Fibroblast of lung (primary cell): ENCODE measurements at regions not wholly inside any gene's neighbourhood (a gene's known extent, or its start where the extent isn't known, plus 50 kb on each side); places are given as distances from the start of the nearest gene placed in this dataset.
A peak's percentile ranks its signal among the peaks of the same experiment; 100 is the strongest.
"Not testable (repeated sequence)": the region's sequence is repeated elsewhere in the genome, so short reads cannot be mapped to it uniquely, and the experiment has no call there.

Experiments used
- DNase-seq, 2 donors: peaks; one replicate each; pipeline versions ENCODE4 v3.0.0 to v3.0.0-alpha.2; 2010; ENCODE audit warnings: low read depth in 2 of 2
- H2AFZ ChIP-seq: 2 replicates; pipeline ENCODE4 v1.5.1; 2012; ENCODE audit warnings: low read length, control low read depth, inconsistent platforms
- H3K27ac ChIP-seq: 2 replicates; pipeline ENCODE4 v1.5.1; 2011; ENCODE audit warnings: low read length, control low read depth; ENCODE audit not compliant: insufficient read depth
- H3K27me3 ChIP-seq: 2 replicates; pipeline ENCODE4 v1.5.1; 2011; ENCODE audit warnings: mild to moderate bottlenecking, low read length; ENCODE audit not compliant: control insufficient read depth, insufficient read depth
- H3K36me3 ChIP-seq: 2 replicates; pipeline ENCODE4 v1.5.1; 2011; ENCODE audit warnings: low read length; ENCODE audit not compliant: control insufficient read depth, insufficient read depth
- H3K4me1 ChIP-seq: 2 replicates; pipeline ENCODE4 v1.5.1; 2011; ENCODE audit warnings: low read length; ENCODE audit not compliant: control insufficient read depth, insufficient read depth; ENCODE audit errors: extremely low read depth
- H3K4me2 ChIP-seq: 2 replicates; pipeline ENCODE4 v1.5.1; 2011; ENCODE audit warnings: low read length, control low read depth; ENCODE audit not compliant: insufficient read depth; ENCODE audit errors: extremely low read depth
- H3K4me3 ChIP-seq, 4 experiments: fragments of 200-600 bp in 1 of 4; sonication (generic) in 1 of 4; replicated peaks in 1 of 4; 2 replicates each; pipeline ENCODE4 v1.5.1; 2011 to 2016; ENCODE audit warnings: low read length in 4 of 4, low read depth in 3 of 4, mild to moderate bottlenecking in 3 of 4, control low read depth in 2 of 4, inconsistent platforms in 1 of 4, mixed read lengths in 1 of 4; ENCODE audit not compliant: insufficient read depth in 1 of 4; ENCODE audit errors: control extremely low read depth in 1 of 4
- H3K79me2 ChIP-seq: 2 replicates; pipeline ENCODE4 v1.5.1; 2012; ENCODE audit warnings: mild to moderate bottlenecking, low read length, inconsistent platforms; ENCODE audit not compliant: control insufficient read depth, insufficient read depth
- H3K9ac ChIP-seq: 2 replicates; pipeline ENCODE4 v1.5.1; 2011; ENCODE audit warnings: mild to moderate bottlenecking, low read length, control low read depth; ENCODE audit not compliant: insufficient read depth
- H3K9me3 ChIP-seq: 2 replicates; pipeline ENCODE4 v1.5.1; 2012; ENCODE audit warnings: low read depth, low read length; ENCODE audit not compliant: control insufficient read depth, insufficient read depth
- H4K20me1 ChIP-seq: 2 replicates; pipeline ENCODE4 v1.5.1; 2011; ENCODE audit warnings: low read length; ENCODE audit not compliant: control insufficient read depth, insufficient read depth; ENCODE audit errors: extremely low read depth
- CTCF ChIP-seq, 2 donors: IDR thresholded peaks in 1 of 2; conservative IDR thresholded peaks in 1 of 2; 1 replicate in 1 of 2; 2 replicates in 1 of 2; pipeline ENCODE4 v1.5.1; 2011 to 2012; ENCODE audit warnings: low read length in 2 of 2, control low read depth in 1 of 2, inconsistent platforms in 1 of 2, low read depth in 1 of 2, mild to moderate bottlenecking in 1 of 2
- EZH2 ChIP-seq: IDR thresholded peaks from 2 replicates; pipeline ENCODE4 v1.5.1; 2012; ENCODE audit warnings: low read length, control low read depth, mild to moderate bottlenecking; ENCODE audit errors: missing control alignments

- H2AFZ ChIP-seq: peak overlapping the region; percentile 60
Observed at GRCh38 chr13:65926750-65927171, 1303.4 kb downstream of the PCDH9 start.

GRCh38 chr13:65922846-65923245 is 1307.3 kb downstream of the PCDH9 start:
- H3K9ac ChIP-seq, H2AFZ ChIP-seq, H3K27me3 ChIP-seq, H3K27ac ChIP-seq, H4K20me1 ChIP-seq, H3K4me3 ChIP-seq, H3K9me3 ChIP-seq, H3K4me1 ChIP-seq, H3K36me3 ChIP-seq, H3K79me2 ChIP-seq, H3K4me2 ChIP-seq, DNase-seq: not testable (repeated sequence)

More at GRCh38 chr13:65926750-65927171, 1303.4 kb downstream of the PCDH9 start:
- DNase-seq: no peak
- TF ChIP-seq CTCF (conservative IDR thresholded peaks at IDR 0.05 in 1 of 2, IDR thresholded peaks at IDR 0.05 in 1 of 2; ENCODE audit: low read depth in 1 of 2, low read length in 2 of 2) (peak; percentile 5 to 35), EZH2 (no peak)
- H3K79me2 ChIP-seq: no peaks in the 10 kb centered on the region
- H3K9ac ChIP-seq: no peak overlapping the region
- H3K27ac ChIP-seq: no peak overlapping the region
- peak overlapping the region; percentile 35 for H3K4me2 ChIP-seq
- no peak overlapping the region for H3K4me3 ChIP-seq
- H3K27me3 ChIP-seq: no peaks in the 10 kb centered on the region
- H3K4me1 ChIP-seq: no peaks in the 10 kb centered on the region
- no peaks in the 10 kb centered on the region for H3K9me3 ChIP-seq
- no peaks in the 10 kb centered on the region for H3K36me3 ChIP-seq
- no peaks in the 10 kb centered on the region for H4K20me1 ChIP-seq

GRCh38 chr13:65921933-65922332 is 1308.2 kb downstream of the PCDH9 start:
- H3K4me2 ChIP-seq: no peak overlapping the region
- no peaks in the 10 kb centered on the region for H3K4me1 ChIP-seq
- no peak overlapping the region for H3K27ac ChIP-seq
- no peak overlapping the region for H2AFZ ChIP-seq
- DNase-seq: peak in 1 of 2 donors; percentile 34
- no peaks in the 10 kb centered on the region for H3K79me2 ChIP-seq
- H3K9me3 ChIP-seq: no peaks in the 10 kb centered on the region
- TF ChIP-seq CTCF (conservative IDR thresholded peaks at IDR 0.05 in 1 of 2, IDR thresholded peaks at IDR 0.05 in 1 of 2; ENCODE audit: low read depth in 1 of 2, low read length in 2 of 2) (no peak), EZH2 (no peak)
- H4K20me1 ChIP-seq: no peaks in the 10 kb centered on the region
- no peaks in the 10 kb centered on the region for H3K27me3 ChIP-seq
- H3K4me3 ChIP-seq: no peak overlapping the region
- no peak overlapping the region for H3K9ac ChIP-seq
- H3K36me3 ChIP-seq: no peaks in the 10 kb centered on the region
